Stimulated activated naive CD8-positive, alpha-beta T cell treated with anti-CD3 and anti-CD28 coated beads, Interleukin-15, Interleukin-2, amounts not matched to agents 100 ng/mL and 50 ng/mL, for 24 hours (primary cell): ENCODE measurements at regions not wholly inside any gene's neighbourhood (a gene's known extent, or its start where the extent isn't known, plus 50 kb on each side); places are given as distances from the start of the nearest gene placed in this dataset.

Experiments used
- H3K27ac Mint-ChIP-seq: one replicate; pipeline ENCODE4 v1.8.0; 2021; ENCODE audit warnings: mild to moderate bottlenecking, mixed read lengths
- H3K27me3 Mint-ChIP-seq: one replicate; pipeline ENCODE4 v1.8.0; 2021; ENCODE audit warnings: mixed read lengths
- H3K36me3 Mint-ChIP-seq: one replicate; pipeline ENCODE4 v1.8.0; 2021; ENCODE audit warnings: low read depth, mixed read lengths
- H3K4me1 Mint-ChIP-seq: one replicate; pipeline ENCODE4 v1.8.0; 2021; ENCODE audit warnings: low read depth, mixed read lengths
- H3K4me3 Mint-ChIP-seq: one replicate; pipeline ENCODE4 v1.8.0; 2021; ENCODE audit warnings: mild to moderate bottlenecking, mixed read lengths
- H3K9me3 Mint-ChIP-seq: one replicate; pipeline ENCODE4 v1.8.0; 2021; ENCODE audit warnings: mixed read lengths

DNA sequence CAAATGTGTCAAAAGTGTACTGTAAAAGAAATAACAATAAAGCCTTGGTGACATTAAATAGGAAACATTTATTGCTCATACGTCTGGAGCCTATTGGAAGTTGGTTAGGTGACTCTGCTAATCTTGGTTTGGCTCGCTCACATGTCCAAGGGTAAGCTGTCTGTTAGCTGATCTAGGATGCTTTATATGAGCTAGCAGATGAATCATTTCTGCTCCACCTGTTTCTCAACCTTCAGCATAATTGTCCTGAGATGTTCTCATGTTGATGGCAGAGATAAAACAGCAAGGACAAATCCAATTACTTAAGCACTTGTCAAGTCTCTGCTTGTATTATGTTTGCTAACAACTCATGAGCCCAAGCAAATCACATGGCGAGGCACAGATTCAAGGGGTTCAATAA is 56.0 kb upstream of the CD53 start:
- Mint-ChIP-seq H3K27me3 (no peaks in the 10 kb centered on the region), H3K9me3 (no peaks in the 10 kb centered on the region), H3K36me3 (no peaks in the 10 kb centered on the region), H3K4me1 (no peaks in the 10 kb centered on the region), H3K4me3 (no peak overlapping the region), H3K27ac (no peak overlapping the region)

DNA sequence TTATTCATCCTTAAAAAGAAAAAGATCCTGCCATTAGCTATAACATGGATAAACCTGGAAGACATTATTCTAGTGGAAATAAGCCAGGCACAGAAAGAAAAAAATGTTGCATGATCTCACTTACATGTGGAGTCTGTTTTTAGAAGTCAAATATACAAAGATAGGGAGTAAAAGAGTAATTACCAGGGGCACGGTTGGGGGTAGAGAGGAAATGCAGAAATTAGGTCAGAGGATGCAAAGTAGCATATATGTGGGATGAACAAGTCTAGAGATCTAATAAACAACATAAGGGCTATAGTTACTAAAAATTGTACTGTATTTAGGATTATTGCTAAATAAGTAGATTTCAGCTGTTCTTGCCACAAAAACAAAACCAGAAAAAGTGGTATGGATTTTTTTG is 61.4 kb upstream of the CD53 start:
- Mint-ChIP-seq H3K4me1 (no peaks in the 10 kb centered on the region), H3K36me3 (no peaks in the 10 kb centered on the region), H3K27ac (no peak overlapping the region), H3K9me3 (peaks cover 5% of the 10 kb centered on the region), H3K4me3 (no peak overlapping the region), H3K27me3 (no peaks in the 10 kb centered on the region)

DNA sequence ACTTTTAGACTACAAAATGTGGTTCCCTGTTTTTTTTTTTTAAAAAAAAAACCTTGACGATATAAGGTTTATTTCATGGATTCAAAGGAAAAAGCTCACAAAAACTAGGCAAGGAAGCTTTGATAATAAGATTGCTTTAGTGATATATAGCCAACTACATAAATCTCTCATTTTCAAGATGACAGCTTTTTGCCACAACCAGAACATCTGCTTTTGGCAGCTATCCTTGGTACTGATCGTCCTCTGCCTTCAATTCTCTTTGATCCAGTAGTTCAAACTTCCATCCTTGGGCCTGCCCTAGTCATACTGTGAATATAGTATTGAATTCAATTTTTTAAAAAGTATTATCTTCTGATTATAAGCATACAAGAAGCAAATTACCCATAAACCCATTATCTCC is 72.9 kb upstream of the CD53 start:
- Mint-ChIP-seq H3K27me3 (no peaks in the 10 kb centered on the region), H3K9me3 (peaks cover 9% of the 10 kb centered on the region), H3K36me3 (peaks cover 10% of the 10 kb centered on the region), H3K27ac (no peak overlapping the region), H3K4me1 (no peaks in the 10 kb centered on the region), H3K4me3 (no peak overlapping the region)

DNA sequence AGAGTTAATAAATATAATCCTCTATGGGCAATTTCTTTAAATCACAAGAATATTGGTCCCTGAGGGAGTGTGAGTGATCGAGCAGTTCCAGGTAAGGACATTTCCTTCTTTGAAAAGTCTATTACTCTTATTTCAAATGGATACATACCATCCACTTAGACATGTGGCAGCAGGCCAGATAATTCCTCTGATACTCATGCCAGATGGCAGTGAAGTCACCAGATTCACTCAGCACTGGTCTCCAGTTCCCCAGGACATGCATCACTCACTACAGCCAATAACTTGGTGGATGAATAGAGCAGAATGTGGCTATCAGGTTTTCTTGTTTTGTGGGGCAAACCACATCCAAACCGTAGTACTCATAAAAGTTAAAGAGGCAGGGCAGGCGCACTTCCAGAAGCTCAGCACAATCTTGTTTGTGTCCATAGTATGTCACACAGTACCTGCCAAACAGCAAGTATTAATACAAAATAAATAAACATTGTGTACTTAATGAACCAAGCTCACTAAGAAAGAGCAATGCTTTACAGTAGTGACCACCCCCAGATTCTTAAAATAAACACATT is 74.2 kb upstream of the CD53 start:
- no peaks in the 10 kb centered on the region for H3K4me1 Mint-ChIP-seq
- H3K27ac Mint-ChIP-seq: no peak overlapping the region
- peaks cover 9% of the 10 kb centered on the region for H3K9me3 Mint-ChIP-seq
- H3K27me3 Mint-ChIP-seq: no peaks in the 10 kb centered on the region
- H3K36me3 Mint-ChIP-seq: peaks cover 10% of the 10 kb centered on the region
- no peak overlapping the region for H3K4me3 Mint-ChIP-seq

DNA sequence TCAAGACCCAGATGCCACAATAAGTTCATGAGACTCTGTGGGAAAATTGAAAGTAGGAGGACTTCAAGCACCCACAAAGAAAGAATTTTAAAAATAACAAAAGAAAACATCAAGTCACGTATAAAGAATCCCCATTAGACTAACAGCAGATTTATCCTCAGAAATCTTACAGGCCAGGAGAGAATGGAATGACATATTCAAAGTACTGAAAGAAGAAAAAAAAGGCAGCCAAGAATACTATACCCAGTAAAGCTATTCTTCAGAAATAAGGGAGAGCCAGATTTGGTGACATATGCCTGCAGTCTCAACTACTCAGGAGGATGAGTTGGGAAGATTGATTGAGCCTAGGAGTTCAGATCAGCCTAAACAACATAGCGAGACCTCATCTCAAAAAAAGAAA is 84.3 kb upstream of the CD53 start:
- Mint-ChIP-seq H3K4me1 (peaks cover 38% of the 10 kb centered on the region), H3K9me3 (peaks cover 13% of the 10 kb centered on the region), H3K27ac (no peak overlapping the region), H3K36me3 (no peaks in the 10 kb centered on the region), H3K27me3 (no peaks in the 10 kb centered on the region), H3K4me3 (no peak overlapping the region)

DNA sequence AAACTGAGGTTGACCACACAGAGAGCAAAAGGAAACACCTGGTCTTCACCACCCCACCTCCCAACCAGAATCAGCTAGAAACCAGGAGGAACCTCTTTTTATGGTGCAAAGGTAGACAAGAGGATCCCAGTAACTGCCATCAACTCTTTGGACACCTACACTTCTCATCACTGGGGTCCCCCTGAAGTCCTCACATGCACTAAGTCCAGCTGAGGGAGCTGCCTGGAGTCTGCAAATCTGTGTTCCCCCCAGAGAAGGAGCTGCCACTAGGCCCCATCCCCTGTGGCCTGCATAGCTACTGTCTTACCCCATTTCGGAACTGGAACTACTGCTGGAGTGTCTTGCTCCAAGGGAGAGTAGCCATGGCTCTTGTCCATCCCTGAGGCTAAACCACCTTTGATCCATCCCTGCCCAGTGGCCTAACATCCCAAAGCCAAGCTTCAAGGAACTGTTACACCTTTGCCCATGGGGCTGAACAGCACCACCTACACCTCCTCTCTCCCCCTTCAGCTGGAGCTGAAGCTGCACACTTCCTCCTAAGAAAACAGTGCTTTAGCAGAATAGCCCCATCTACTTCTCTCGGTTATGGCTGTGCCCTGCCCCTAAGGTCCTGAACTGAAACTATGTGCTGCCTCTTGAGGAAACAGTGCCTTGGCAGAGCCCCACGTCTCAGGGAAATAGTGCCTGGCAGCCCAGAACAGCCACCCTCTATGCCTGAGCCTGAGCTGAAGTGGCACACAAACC is 85.4 kb upstream of the CD53 start:
- Mint-ChIP-seq H3K36me3 (no peaks in the 10 kb centered on the region), H3K9me3 (peaks cover 9% of the 10 kb centered on the region), H3K4me1 (peaks cover 38% of the 10 kb centered on the region), H3K4me3 (peak overlapping the region; percentile 2), H3K27ac (peak overlapping the region; percentile 77), H3K27me3 (no peaks in the 10 kb centered on the region)

DNA sequence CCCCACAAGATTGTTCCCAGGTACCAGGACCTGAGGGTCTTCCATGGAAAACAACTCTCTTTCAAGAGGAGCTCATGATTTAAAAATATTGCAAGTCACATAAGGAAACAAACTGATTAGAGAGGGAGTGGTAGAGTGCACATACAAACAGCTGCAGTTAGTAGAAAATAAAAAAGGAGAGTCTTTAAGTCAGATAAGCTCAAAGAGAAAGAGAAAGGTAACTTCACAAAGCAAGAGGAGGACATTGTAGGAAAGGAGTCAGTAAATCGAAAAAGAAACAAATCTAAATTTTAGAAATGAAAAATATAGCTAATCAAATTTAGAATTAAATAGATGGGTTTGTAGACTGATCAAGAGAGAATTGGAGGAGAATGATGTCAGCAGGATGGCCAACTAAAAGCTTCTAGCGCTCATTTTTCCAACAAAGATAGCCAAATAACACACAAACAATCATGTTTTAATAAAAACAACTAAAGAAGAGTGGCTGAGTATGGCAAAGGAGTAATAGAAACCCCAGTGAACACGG is 86.1 kb upstream of the CD53 start:
- Mint-ChIP-seq H3K4me3 (peak overlapping the region; percentile 8), H3K9me3 (peaks cover 9% of the 10 kb centered on the region), H3K4me1 (peaks cover 38% of the 10 kb centered on the region), H3K27me3 (no peaks in the 10 kb centered on the region), H3K36me3 (no peaks in the 10 kb centered on the region), H3K27ac (peak overlapping the region; percentile 77)

DNA sequence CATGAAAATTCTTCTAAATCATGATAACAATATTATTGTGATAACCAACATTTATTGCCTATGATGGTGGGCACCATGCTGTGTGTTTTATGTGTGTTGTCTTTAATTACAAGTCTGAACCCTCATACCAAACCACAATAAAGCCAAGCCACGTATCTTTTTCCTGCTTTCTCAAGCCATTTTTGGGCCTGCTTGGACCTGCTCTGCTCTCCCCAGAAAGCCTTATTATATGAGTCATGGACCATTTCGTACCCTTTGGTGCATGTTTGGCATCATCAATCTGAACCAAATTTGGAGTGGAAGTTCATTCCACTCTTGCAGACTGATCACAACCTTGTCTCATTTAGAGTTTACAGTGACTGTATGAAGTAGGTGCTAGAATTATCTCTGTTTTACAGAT is 87.3 kb upstream of the CD53 start:
- Mint-ChIP-seq H3K36me3 (no peaks in the 10 kb centered on the region), H3K27me3 (no peaks in the 10 kb centered on the region), H3K9me3 (peaks cover 9% of the 10 kb centered on the region), H3K4me3 (no peak overlapping the region), H3K4me1 (peaks cover 43% of the 10 kb centered on the region), H3K27ac (peak overlapping the region; percentile 18)

DNA sequence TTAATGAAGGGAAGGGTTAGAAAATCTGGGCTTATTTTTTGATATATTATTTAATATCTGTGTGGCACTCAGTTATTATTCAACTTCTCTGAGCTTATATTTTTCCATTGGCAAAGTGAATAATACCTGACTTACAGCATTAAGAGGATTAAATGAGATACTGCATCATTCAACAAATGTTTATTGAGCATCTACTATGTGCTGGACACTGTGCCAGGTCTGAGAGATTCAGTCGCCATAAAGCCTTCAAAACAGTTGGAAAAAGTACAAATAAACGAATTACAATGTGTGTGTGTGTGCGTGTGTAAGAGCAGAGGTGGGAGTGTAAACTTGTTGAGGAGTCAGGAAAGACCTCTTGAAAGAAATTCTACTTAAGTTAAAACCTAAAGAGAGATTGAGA is 87.9 kb upstream of the CD53 start:
- H3K9me3 Mint-ChIP-seq: peaks cover 9% of the 10 kb centered on the region
- no peak overlapping the region for H3K4me3 Mint-ChIP-seq
- H3K36me3 Mint-ChIP-seq: no peaks in the 10 kb centered on the region
- no peaks in the 10 kb centered on the region for H3K27me3 Mint-ChIP-seq
- peak overlapping the region; percentile 18 for H3K27ac Mint-ChIP-seq
- H3K4me1 Mint-ChIP-seq: peaks cover 44% of the 10 kb centered on the region

DNA sequence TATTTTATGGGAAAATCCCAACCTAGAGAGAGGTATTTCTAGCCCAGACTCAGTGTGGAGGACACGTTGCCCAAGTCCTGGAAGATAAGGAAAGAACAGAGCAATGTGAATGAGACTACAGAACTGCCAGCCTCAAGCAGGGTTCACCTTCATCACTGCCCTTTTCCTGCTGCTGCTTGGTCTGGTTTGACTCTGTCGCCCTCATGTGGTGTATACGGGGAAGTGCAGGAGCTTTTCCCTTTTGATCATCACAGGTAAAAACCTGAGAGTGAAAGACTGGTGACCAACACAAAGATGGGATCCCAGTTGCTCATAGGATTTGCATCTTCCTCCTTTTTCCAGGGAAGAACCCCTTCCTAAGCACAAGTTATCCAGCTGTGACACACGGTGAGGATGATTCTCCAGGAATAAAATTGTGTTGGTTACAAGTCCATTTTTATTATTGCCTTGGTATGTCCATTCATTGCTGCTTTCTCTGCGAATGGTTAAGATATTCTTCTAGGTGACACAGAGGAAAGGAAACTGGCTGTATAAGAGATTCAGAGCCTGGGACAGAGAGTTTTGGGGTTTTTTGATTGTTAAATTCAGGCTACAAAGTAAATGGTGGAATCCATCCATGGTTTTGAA is 89.5 kb upstream of the CD53 start:
- no peak overlapping the region for H3K27ac Mint-ChIP-seq
- peaks cover 44% of the 10 kb centered on the region for H3K4me1 Mint-ChIP-seq
- H3K27me3 Mint-ChIP-seq: peaks cover 4% of the 10 kb centered on the region
- H3K4me3 Mint-ChIP-seq: no peak overlapping the region
- H3K9me3 Mint-ChIP-seq: no peaks in the 10 kb centered on the region
- no peaks in the 10 kb centered on the region for H3K36me3 Mint-ChIP-seq

DNA sequence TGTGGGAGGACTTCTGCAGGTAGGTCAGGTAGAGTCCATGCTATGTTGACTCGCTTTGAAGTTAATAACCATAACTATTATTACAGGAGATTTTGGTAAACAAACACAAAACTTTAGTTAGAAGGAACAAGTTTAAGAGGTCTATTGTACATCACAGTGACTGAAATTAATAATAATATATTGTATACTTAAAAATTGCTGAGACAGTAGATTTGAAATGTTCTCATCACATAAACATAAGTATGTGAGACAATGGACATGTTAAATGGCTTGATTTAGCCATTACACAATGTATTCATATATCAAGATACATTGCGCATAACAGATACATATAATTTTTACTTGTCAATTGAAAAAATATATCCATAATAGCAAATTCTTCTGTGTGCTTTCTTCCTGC is 91.4 kb upstream of the CD53 start:
- Mint-ChIP-seq H3K4me1 (peaks cover 27% of the 10 kb centered on the region), H3K36me3 (no peaks in the 10 kb centered on the region), H3K27me3 (peaks cover 4% of the 10 kb centered on the region), H3K4me3 (no peak overlapping the region), H3K27ac (no peak overlapping the region), H3K9me3 (no peaks in the 10 kb centered on the region)

DNA sequence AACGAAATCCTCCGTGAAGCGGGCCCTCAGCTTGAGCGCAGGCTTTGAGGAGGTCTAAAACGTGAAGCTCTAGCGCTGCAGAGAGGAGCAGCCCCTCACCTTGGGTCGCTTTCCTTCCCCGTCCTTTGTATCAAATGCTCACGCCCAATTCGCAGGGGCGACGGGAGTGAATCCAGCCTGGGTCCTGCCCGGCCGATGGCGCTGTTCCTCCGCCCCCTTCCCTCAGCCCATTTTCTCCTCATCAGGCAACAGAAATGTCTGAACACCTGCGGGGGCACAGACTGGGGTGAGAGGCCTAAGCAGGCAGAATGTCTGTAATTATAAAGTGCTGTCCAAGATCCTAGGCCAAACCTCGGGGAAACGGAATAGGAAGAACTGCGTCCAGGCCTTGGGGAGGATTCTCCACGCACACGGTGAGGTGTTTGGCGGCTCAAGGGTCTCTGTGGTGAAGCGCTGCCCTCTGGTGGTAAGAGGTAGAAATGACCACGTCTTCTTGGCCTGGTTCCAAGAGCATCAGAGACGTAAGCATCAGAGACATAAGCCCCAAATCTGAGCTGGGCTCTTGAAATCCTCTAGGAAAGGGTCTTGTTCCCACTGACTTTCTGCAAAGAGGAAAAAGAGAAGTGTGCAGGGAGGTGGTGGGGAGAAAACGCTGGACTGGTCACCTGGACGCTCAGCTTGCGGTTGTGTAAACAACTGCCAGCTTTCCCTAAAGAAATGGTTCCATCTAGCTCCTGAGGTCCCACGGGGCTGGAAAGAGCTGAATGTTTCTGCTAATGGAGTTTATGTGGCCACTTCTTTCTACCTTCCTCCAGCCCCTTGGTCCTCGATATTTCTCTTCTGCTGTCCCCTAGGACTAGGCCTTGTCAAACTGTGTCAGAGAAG is 92.1 kb upstream of the CD53 start:
- no peaks in the 10 kb centered on the region for H3K36me3 Mint-ChIP-seq
- peak overlapping the region; percentile 44 for H3K4me3 Mint-ChIP-seq
- peak overlapping the region; percentile 18 for H3K27ac Mint-ChIP-seq
- no peaks in the 10 kb centered on the region for H3K9me3 Mint-ChIP-seq
- peaks cover 4% of the 10 kb centered on the region for H3K27me3 Mint-ChIP-seq
- H3K4me1 Mint-ChIP-seq: peaks cover 20% of the 10 kb centered on the region

DNA sequence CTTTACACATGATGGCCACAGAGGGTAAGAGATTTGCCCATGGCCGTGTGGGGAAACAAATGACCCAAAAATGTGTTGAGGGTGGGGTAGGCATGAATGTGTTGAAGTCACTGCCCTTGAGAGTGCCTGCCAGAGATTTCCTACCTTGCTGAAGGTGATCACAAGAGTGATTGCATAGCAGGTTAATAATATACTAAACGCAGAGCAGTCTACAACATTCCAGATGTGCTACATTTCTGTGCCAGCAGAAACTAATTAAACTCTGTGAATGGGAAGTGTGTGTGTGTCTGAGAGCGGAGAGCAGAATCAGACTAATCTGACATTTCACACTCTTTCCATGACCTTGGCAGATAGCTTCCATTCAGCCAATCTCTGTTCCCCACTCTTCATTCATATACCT is 93.3 kb upstream of the CD53 start:
- H3K27ac Mint-ChIP-seq: no peak overlapping the region
- H3K36me3 Mint-ChIP-seq: no peaks in the 10 kb centered on the region
- peaks cover 4% of the 10 kb centered on the region for H3K27me3 Mint-ChIP-seq
- no peaks in the 10 kb centered on the region for H3K9me3 Mint-ChIP-seq
- H3K4me1 Mint-ChIP-seq: peaks cover 10% of the 10 kb centered on the region
- H3K4me3 Mint-ChIP-seq: no peak overlapping the region

DNA sequence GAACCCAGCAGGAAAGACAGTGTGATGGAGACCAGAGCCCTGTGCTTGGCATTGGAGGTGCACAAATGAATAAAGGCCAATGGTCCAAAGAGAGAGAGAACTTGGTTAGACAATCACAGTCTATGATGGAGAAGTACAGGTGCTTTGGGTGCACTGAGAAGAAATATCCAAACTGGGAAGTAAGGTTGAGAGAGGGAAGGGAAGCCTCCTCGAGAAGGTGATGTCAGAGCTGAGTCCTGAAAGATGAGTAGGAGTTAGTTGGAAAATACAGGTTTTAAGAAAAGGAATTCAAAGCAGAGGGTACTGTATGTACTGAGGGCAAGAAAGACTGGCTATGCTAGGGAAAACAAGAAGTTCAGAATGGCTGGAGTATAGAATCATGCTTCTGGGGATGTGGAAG is 94.1 kb upstream of the CD53 start:
- peaks cover 5% of the 10 kb centered on the region for H3K4me1 Mint-ChIP-seq
- H3K27ac Mint-ChIP-seq: no peak overlapping the region
- no peaks in the 10 kb centered on the region for H3K36me3 Mint-ChIP-seq
- H3K27me3 Mint-ChIP-seq: peaks cover 4% of the 10 kb centered on the region
- no peak overlapping the region for H3K4me3 Mint-ChIP-seq
- H3K9me3 Mint-ChIP-seq: no peaks in the 10 kb centered on the region

DNA sequence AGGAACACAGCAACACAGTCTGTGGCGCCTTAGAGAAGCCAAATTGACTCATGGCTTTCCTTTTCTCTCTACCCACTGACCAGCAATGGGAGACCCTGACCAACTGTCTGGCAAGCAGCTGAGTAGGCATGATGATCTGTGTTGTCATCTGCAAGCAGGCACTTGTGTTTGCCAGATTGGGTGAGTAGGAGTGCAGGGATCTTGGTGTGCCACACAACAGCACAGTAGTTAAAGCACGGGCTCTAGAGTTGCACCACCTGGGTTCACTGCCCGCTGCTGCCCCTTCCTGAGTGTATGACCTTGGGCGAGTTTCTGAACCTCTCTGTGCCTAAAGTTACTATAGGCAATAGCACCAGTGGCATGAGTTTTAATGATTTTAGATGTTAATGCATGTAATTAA is 95.7 kb upstream of the CD53 start:
- H3K27me3 Mint-ChIP-seq: peaks cover 9% of the 10 kb centered on the region
- peaks cover 8% of the 10 kb centered on the region for H3K4me1 Mint-ChIP-seq
- H3K9me3 Mint-ChIP-seq: no peaks in the 10 kb centered on the region
- H3K27ac Mint-ChIP-seq: no peak overlapping the region
- H3K36me3 Mint-ChIP-seq: no peaks in the 10 kb centered on the region
- no peak overlapping the region for H3K4me3 Mint-ChIP-seq
